GM12891 (cell line): ENCODE measurements at regions not wholly inside any gene's neighbourhood (a gene's known extent, or its start where the extent isn't known, plus 50 kb on each side); places are given as distances from the start of the nearest gene placed in this dataset.

Experiments
- POLR2A ChIP-seq: IDR thresholded peaks from 2 replicates; pipeline ENCODE4 v1.6.1; 2011; ENCODE audit warnings: low read depth, low read length, control low read depth
- POLR2AphosphoS5 ChIP-seq: IDR thresholded peaks from 2 replicates; pipeline ENCODE4 v1.6.1; 2011; ENCODE audit warnings: low read depth, low read length, control low read depth
- TAF1 ChIP-seq: IDR thresholded peaks from 2 replicates; pipeline ENCODE4 v1.6.1; 2011; ENCODE audit warnings: low read depth, low read length, control low read depth

DNA sequence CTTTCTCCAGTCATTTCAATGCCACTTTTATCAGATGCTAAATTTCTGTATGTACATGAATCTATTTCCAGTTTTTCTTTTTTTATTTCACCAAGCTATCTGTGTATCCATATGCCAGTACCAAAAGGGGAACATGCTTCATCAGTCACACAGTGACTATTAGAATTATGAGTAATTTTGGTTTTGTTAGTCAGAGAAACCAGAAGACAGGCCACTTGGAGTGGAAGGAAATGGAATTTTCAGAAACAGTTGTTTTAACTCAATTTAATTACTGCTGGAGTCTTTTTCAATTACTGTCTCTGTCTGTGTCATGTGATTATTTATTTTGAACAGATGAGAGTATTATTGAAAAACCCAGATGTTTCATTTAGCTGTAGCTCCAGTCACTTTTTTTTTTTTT is 84.6 kb upstream of the ANO3 start:
- TF ChIP-seq POLR2AphosphoS5 = no peak
- no peak for TF ChIP-seq TAF1
- no peak for TF ChIP-seq POLR2A
